AG04450 (cell line): ENCODE measurements at regions not wholly inside any gene's neighbourhood (a gene's known extent, or its start where the extent isn't known, plus 50 kb on each side); places are given as distances from the start of the nearest gene placed in this dataset.

Source experiments
- CTCF ChIA-PET: fragments of 300-600, 350-600 bp; formaldehyde crosslinking; extraction: SDS; loops from one replicate; lab custom pipeline; 2022; ENCODE audit warnings: antibody characterized with exemption, inconsistent platforms; lab: Charles Lee
- POLR2A ChIA-PET: fragments of 350-600 bp; formaldehyde crosslinking; extraction: SDS; loops from one replicate; lab custom pipeline; 2021; ENCODE audit warnings: antibody characterized with exemption, inconsistent platforms; lab: Yijun Ruan, JAX
- DNase-seq: peaks from one replicate; pipeline ENCODE4 v3.0.0-alpha.2; 2011; ENCODE audit warnings: low read depth, low spot score
- H3K27ac ChIP-seq: one replicate; pipeline ENCODE4 v1.5.1; 2012; ENCODE audit warnings: low read depth, low read length, control low read depth
- H3K27me3 ChIP-seq: one replicate; pipeline ENCODE4 v1.6.0; 2012; ENCODE audit warnings: low read length; ENCODE audit not compliant: control insufficient read depth, insufficient read depth
- H3K4me3 ChIP-seq: 2 replicates; pipeline ENCODE4 v1.5.1; 2011; ENCODE audit warnings: mild to moderate bottlenecking, low read depth, low read length, control low read depth
- H3K9me3 ChIP-seq: 2 replicates; pipeline ENCODE4 v1.5.1; 2012; ENCODE audit warnings: low read length; ENCODE audit not compliant: control insufficient read depth, insufficient read depth
- CTCF ChIP-seq: IDR thresholded peaks from 2 replicates; pipeline ENCODE4 v1.5.1; 2011; ENCODE audit warnings: low read depth, low read length, control low read depth, inconsistent platforms

- no peaks in the 10 kb centered on the region for H3K27me3 ChIP-seq
- no peak overlapping the region for H3K4me3 ChIP-seq
- ChIA-PET POLR2A (no interaction called here), CTCF (no interaction called here)
- TF ChIP-seq CTCF: no peak
- no peak overlapping the region for H3K27ac ChIP-seq
- DNase-seq: no peak
- peaks cover 6% of the 10 kb centered on the region for H3K9me3 ChIP-seq
Observed at GRCh38 chr6:22783931-22784330, 214.6 kb downstream of the HDGFL1 start.

GRCh38 chr6:22784601-22785410 is 215.4 kb downstream of the HDGFL1 start:
- CTCF ChIA-PET: interaction anchor here (1.0 kb wide), 2 partner anchors 13 to 661 kb away, joined by 3 to 8 read pairs; no protein-coding TSS in a partner anchor
- no peak for TF ChIP-seq CTCF
- peak overlapping the region; percentile 21; the same call in 1 of the 2 replicates for H3K4me3 ChIP-seq
- peak overlapping the region; percentile 71 for H3K27ac ChIP-seq
- DNase-seq: peak; percentile 29
- H3K9me3 ChIP-seq: no peaks in the 10 kb centered on the region
- H3K27me3 ChIP-seq: no peaks in the 10 kb centered on the region
- POLR2A ChIA-PET: interaction anchor here (1.0 kb wide), 1 partner anchor 1191 kb away, joined by 11 read pairs; the partner anchor contains the start of gene SOX4

GRCh38 chr6:22788038-22788437 is 218.7 kb downstream of the HDGFL1 start:
- DNase-seq: no peak
- CTCF ChIA-PET: interaction anchor here (0.5 kb wide), 1 partner anchor 121 kb away, joined by 6 read pairs; no protein-coding TSS in a partner anchor
- no peak for TF ChIP-seq CTCF
- no peak overlapping the region for H3K4me3 ChIP-seq
- H3K27ac ChIP-seq: no peak overlapping the region
- H3K27me3 ChIP-seq: no peaks in the 10 kb centered on the region
- H3K9me3 ChIP-seq: no peaks in the 10 kb centered on the region
- POLR2A ChIA-PET: no interaction called here

- Histone ChIP-seq H3K27me3 (no peaks in the 10 kb centered on the region), H3K4me3 (no peak overlapping the region), H3K27ac (no peak overlapping the region), H3K9me3 (no peaks in the 10 kb centered on the region)
- DNase-seq: no peak
- TF ChIP-seq CTCF: no peak
- POLR2A ChIA-PET: no interaction called here
- CTCF ChIA-PET: no interaction called here
Observed at GRCh38 chr6:22789315-22789714, 219.9 kb downstream of the HDGFL1 start.

- ChIA-PET POLR2A (no interaction called here), CTCF (interaction anchor here (1.2 kb wide), 1 partner anchor 196 kb away, joined by 3 read pairs; no protein-coding TSS in a partner anchor)
- H3K27me3 ChIP-seq: no peaks in the 10 kb centered on the region
- DNase-seq: no peak
- no peak overlapping the region for H3K4me3 ChIP-seq
- H3K9me3 ChIP-seq: peaks cover 5% of the 10 kb centered on the region; the same call in 1 of the 2 replicates
- no peak overlapping the region for H3K27ac ChIP-seq
- no peak for TF ChIP-seq CTCF
Observed at GRCh38 chr6:22794844-22795243, 225.5 kb downstream of the HDGFL1 start.
